Loucy (cell line): ENCODE measurements at regions not wholly inside any gene's neighbourhood (a gene's known extent, or its start where the extent isn't known, plus 50 kb on each side); places are given as distances from the start of the nearest gene placed in this dataset.

ENCODE experiments used
- EZH2phosphoT487 ChIP-seq: fragments of 200-600 bp; IDR thresholded peaks from 2 replicates; pipeline ENCODE4 v1.6.1; 2018; ENCODE audit warnings: antibody characterized with exemption, mild to moderate bottlenecking, moderate library complexity, borderline replicate concordance
- TF ChIP-seq, protein P1 (sequence below): fragments of 200-600 bp; sonication (generic); conservative IDR thresholded peaks from 2 replicates; pipeline ENCODE4 v1.5.1; 2014; ENCODE audit warnings: mild to moderate bottlenecking, antibody characterized with exemption, low read length

GRCh38 chr18:64220941-64221340 lies 72.1 kb upstream of the LINC00305 start:
- TF ChIP-seq, protein P1, sequence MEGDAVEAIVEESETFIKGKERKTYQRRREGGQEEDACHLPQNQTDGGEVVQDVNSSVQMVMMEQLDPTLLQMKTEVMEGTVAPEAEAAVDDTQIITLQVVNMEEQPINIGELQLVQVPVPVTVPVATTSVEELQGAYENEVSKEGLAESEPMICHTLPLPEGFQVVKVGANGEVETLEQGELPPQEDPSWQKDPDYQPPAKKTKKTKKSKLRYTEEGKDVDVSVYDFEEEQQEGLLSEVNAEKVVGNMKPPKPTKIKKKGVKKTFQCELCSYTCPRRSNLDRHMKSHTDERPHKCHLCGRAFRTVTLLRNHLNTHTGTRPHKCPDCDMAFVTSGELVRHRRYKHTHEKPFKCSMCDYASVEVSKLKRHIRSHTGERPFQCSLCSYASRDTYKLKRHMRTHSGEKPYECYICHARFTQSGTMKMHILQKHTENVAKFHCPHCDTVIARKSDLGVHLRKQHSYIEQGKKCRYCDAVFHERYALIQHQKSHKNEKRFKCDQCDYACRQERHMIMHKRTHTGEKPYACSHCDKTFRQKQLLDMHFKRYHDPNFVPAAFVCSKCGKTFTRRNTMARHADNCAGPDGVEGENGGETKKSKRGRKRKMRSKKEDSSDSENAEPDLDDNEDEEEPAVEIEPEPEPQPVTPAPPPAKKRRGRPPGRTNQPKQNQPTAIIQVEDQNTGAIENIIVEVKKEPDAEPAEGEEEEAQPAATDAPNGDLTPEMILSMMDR = no peak
- TF ChIP-seq EZH2phosphoT487 = no peak
